ENCODE measurements at regions not wholly inside any gene's neighbourhood (a gene's known extent, or its start where the extent isn't known, plus 50 kb on each side); places are given as distances from the start of the nearest gene placed in this dataset.

- TF ChIP-seq ELK1 (IDR thresholded peaks at IDR 0.05; ENCODE audit: low read depth, low read length) (no peak), RAD51 (IDR thresholded peaks at IDR 0.05) (no peak)
Measured at GRCh38 chr15:92819278-92820235, 80.6 kb upstream of the CHD2 start (continued).

- RAD21 ChIA-PET (ENCODE audit: unreplicated experiment) = interaction anchor here (0.9 to 4.9 kb wide), 6 partner anchors 10 to 87 kb away, joined by 3 to 52 read pairs (median 11); no protein-coding TSS in a partner anchor
- H3K27ac ChIP-seq (ENCODE audit: control insufficient read depth, insufficient read depth) = peak overlapping the region; percentile 85
- H3K4me2 ChIP-seq (ENCODE audit: control insufficient read depth, insufficient read depth) = peak overlapping the region; percentile 99
- H3K4me1 ChIP-seq (ENCODE audit: control insufficient read depth, insufficient read depth, low read length) = peaks cover 28% of the 10 kb centered on the region
- intact Hi-C loops (cut with micrococcal nuclease; ENCODE audit: unreplicated experiment) (loop anchor here (1.0 kb wide), 1 partner anchor 11 kb away; no protein-coding TSS in a partner anchor), in situ Hi-C loops (cut with MboI) (no loop called here)
- TSS peak; percentile 95 for BruUV-seq (replicated peaks)
- peaks cover 2% of the 10 kb centered on the region; the same call in 1 of the 2 replicates for H3K79me2 ChIP-seq (ENCODE audit: control insufficient read depth, insufficient read depth, low read length)
- peak overlapping the region; percentile 64 for H3K4me3 ChIP-seq
- peak; percentile 94 for ATAC-seq
- no peak for DNase-seq (ENCODE audit: low read depth, low spot score)
- POLR2A ChIA-PET = interaction anchor here (0.6 to 7.6 kb wide), 9 partner anchors 10 to 88 kb away, joined by 3 to 97 read pairs (median 11); no protein-coding TSS in a partner anchor
- H4K20me1 ChIP-seq (ENCODE audit: control insufficient read depth, insufficient read depth) = no peaks in the 10 kb centered on the region
- SMC1A ChIA-PET (ENCODE audit: uncharacterized antibody, unreplicated experiment) = interaction anchor here (0.6 to 5.6 kb wide), 14 partner anchors 11 to 268 kb away, joined by 3 to 87 read pairs (median 3); no protein-coding TSS in a partner anchor
- peak; percentile 13 for FAIRE-seq
- WGBS (ENCODE audit: insufficient coverage, insufficient replicate concordance, low lambda C conversion rate, missing lambda C conversion rate) = 16% methylated on average over 36 of the region's 36 CpGs
- CTCF ChIA-PET = interaction anchor here (0.5 to 5.1 kb wide), 8 partner anchors 9 to 93 kb away, joined by 3 to 41 read pairs (median 6); no protein-coding TSS in a partner anchor
- H2AFZ ChIP-seq (ENCODE audit: control insufficient read depth, low read depth, low read length) = peak overlapping the region; percentile 98
- peak overlapping the region; percentile 82 for H3K9ac ChIP-seq (ENCODE audit: control insufficient read depth, insufficient read depth, low read length)
- no peaks in the 10 kb centered on the region for H3K9me3 ChIP-seq (replicated peaks; ENCODE audit: control insufficient read depth, insufficient read depth, low read length)
- H3K27me3 ChIP-seq (replicated peaks in 1 of 2; ENCODE audit: control insufficient read depth in 2 of 2, insufficient read depth in 2 of 2, low read length in 1 of 2) = no peaks in the 10 kb centered on the region
- H3K36me3 ChIP-seq (ENCODE audit: control insufficient read depth in 2 of 2, insufficient read depth in 2 of 2, low read length in 1 of 2) = no peaks in the 10 kb centered on the region
- no peak for TF ChIP-seq ATF7 (IDR thresholded peaks at IDR 0.05; ENCODE audit: low read depth)
- no peak for TF ChIP-seq HDAC6 (IDR thresholded peaks at IDR 0.05; ENCODE audit: unreplicated experiment)
- TF ChIP-seq TCF3 (IDR thresholded peaks at IDR 0.05; ENCODE audit: borderline replicate concordance, insufficient read depth, low read depth, low read length) = no peak
- no peak for TF ChIP-seq PAX8 (IDR thresholded peaks at IDR 0.05)
- no peak; the same call in 1 of the 2 replicates for TF ChIP-seq ZBTB40 (IDR thresholded peaks at IDR 0.05; ENCODE audit: borderline replicate concordance)
- TF ChIP-seq MYC (IDR thresholded peaks at IDR 0.05; ENCODE audit: insufficient read depth, insufficient read length, insufficient replicate concordance, low read length, severe bottlenecking) = no peak
- TF ChIP-seq FOS (IDR thresholded peaks at IDR 0.05; ENCODE audit: borderline replicate concordance, extremely low read depth, insufficient read length) = no peak
- TF ChIP-seq BMI1 (IDR thresholded peaks at IDR 0.05; ENCODE audit: borderline replicate concordance) = peak; percentile 80
- no peak for TF ChIP-seq CHD1 (IDR thresholded peaks at IDR 0.05; ENCODE audit: low read depth, low read length)
- TF ChIP-seq MEF2B (IDR thresholded peaks at IDR 0.05; ENCODE audit: partially characterized antibody, poor library complexity, severe bottlenecking) = peak; percentile 38
Measured at GRCh38 chr15:92820236-92821021, 79.7 kb upstream of the CHD2 start.
